ENCODE measurements at regions not wholly inside any gene's neighbourhood (a gene's known extent, or its start where the extent isn't known, plus 50 kb on each side); places are given as distances from the start of the nearest gene placed in this dataset.
"Not testable (repeated sequence)": the region's sequence is repeated elsewhere in the genome, so short reads cannot be mapped to it uniquely, and the experiment has no call there.

DNA sequence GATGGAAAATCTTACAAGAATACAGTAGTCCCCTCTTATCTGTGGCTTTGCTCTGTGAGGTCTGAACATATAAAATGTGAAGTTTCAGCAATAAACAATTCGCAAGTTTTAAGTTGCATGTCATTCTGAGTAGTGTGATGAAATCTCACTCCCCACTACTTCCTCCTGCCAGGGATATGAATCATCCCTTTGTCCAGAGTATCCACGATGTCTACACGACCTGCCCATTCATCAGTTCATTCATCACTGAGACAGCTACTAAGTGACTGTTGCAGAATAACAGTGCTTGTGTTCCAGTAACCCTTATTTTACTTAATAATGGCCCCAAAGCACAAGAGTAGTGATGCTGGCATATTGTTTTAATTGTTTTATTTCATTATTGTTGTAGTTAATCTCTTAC, 489.2 kb upstream of the UBE2E2 start:
- no peak for DNase-seq

- DNase-seq, result no peak
Measured at GRCh38 chr3:22714749-22715148, 488.4 kb upstream of the UBE2E2 start.

DNA sequence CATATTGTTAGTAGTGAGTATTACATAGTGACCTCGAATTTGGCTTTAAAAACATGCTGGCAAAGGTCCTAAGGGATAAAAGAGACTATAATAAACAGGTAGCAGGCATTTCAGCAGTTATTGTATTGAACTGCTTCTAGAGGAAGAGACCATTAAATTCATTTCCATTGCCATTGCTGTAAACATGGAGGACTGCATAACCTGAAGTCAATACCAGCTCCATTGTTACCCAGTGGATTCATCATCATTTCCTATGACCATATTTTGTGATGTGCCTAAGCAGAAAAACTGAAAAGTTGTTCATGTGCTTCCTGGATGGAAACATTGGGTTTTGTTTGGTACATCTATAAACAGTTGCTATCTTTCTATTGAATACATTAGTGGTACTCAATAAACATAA, 482.5 kb upstream of the UBE2E2 start:
- DNase-seq, result no peak

- no peak for DNase-seq
Measured at GRCh38 chr3:22724420-22724819, 478.7 kb upstream of the UBE2E2 start.

- DNase-seq, result no peak
Measured at GRCh38 chr3:22728406-22728805, 474.7 kb upstream of the UBE2E2 start.

DNA sequence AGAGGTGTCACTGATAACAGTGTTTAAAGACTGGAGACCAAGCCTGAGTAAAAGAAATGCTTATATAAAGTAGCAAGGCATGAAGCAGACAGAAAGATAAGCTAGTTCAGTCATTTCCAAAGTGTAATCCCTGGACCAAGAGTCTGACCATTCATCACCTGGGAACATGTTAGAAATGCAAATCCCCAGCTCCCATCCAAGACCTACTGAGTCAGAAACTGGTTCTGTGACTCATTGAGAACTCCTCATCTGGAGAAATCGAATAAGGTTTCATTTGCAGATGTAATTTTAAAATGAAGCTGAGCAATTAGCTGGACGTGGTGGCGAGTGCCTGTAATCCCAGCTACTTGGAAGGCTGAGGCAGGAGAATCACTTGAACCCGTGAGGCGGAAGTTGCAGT, 473.9 kb upstream of the UBE2E2 start:
- no peak for DNase-seq

GRCh38 chr3:22729981-22730380, 473.1 kb upstream of the UBE2E2 start:
- no peak for DNase-seq

DNA sequence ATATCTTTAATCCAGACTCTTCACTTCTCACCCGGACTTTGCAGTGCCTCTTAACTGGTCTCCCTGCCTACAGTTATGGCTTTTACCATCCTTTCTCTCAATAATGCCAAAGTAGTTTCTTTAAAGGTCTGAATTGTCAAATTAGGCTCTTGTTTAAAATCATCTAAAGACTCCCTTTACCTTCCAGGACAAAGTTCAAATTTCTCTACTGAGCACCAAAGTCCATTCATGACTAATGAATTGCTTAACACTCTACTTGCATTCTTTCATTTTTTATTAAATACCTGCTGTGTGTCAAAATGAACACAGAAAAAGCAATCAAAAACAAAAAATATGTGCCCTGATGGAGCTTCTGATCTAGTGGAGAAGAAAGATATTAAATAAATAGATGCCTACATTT, 472.4 kb upstream of the UBE2E2 start:
- DNase-seq, result no peak

- no peak for DNase-seq
Measured at GRCh38 chr3:22731901-22732300, 471.2 kb upstream of the UBE2E2 start.

DNA sequence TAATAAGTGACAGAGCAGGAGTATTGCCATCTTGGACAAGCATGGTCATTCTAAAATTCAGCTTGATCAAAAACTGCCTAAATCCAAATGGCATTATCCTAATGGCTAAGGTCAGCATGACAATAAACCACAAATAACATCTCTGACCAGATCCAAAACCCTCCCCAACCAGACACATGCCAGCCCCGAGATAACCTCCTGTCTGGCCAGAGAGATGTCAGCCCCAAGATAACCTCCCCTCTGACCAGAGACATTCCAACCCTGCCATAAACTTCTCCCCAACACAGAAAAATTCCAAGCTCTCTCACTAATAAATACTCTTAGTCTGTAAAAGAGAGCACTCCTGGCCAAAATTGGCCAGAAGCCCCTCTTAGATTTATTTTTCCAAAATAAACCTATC, 470.5 kb upstream of the UBE2E2 start:
- no peak for DNase-seq

DNA sequence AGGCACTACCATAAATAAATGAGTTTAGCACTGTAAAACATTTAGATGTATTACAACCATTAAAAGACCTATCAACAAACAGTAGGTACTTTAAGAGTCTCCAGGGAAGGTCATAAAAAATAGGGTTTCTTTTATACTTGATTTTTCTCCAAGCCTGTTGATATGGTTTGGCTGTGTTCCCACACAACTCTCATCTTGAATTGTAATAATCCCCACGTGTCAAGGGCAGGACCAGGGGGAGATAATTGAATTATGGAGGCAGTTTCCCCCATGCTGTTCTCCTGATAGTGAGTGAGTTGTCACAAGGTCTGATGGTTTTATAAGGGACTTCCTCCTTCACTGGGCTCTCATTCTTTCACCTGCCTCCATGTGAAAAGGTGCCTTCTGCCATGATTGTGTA, 468.9 kb upstream of the UBE2E2 start:
- no peak for DNase-seq

DNA sequence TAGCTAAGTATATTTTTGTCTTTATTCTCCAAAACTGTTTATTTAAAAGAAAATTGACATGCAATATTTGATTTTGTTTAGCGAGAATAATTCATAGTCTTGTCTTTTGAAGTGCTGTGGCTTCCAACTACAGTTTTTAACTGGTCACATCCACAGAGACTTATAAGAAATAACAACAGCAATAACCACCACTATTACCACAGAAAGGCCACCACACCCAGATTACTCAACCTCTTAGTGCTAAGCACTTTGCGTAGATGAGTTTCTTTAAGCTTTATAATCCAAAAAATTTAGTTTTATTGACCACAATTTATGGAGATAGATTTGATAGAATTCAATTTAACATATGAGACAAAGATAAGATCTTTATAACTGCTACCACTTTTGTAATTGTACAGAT, 468.4 kb upstream of the UBE2E2 start:
- DNase-seq, result no peak

DNA sequence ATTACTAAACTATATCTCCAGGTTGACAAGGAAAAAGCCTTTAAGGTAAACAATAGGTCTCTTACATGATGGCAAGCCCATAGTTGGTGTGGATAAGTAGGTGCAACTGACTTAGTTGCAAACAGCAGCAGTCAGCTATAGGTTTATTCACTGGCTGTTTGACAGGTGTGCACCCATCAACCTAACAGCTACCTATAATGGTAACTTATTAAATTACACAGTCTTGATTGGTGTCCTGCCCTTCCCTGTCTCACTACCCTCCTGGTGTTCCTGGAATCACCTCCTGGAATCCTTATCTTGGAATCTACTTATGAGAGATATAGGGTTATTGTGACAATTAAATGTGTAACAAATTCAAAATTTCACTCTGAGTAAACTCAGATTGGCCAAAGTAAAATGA, 467.8 kb upstream of the UBE2E2 start:
- no peak for DNase-seq

DNA sequence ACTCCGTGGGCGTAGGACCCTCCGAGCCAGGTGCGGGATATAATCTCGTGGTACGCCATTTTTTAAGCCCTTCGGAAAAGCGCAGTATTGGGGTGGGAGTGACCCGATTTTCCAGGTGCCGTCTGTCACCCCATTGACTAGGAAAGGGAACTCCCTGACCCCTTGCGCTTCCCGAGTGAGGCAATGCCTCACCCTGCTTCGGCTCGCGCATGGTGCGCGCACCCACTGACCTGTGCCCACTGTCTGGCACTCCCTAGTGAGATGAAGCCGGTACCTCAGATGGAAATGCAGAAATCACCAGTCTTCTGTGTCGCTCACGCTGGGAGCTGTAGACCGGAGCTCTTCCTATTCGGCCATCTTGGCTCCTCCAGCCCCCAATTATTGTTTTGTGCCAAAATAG, 459.7 kb upstream of the UBE2E2 start:
- not testable (repeated sequence) for DNase-seq

GRCh38 chr3:22745321-22745720, 457.8 kb upstream of the UBE2E2 start:
- DNase-seq, result no peak

DNA sequence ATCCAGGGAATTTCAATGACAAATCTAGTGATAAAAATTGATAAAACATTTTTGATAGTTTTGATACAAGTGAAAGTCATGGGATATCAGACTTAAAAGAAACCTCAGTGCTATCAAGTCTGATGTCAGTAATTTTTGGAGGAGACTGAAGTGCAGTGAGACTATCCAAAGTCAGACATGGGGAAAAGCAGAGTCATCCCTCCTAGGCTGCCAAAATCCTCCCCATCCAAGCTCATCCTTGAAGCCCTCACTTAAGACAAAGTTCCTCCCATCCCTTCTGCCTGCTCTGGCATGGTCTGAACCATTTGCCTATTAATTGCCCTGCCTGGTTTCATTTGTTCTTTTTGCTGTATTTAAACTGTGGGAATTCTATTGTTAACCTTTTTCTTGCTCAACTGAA, 456.9 kb upstream of the UBE2E2 start:
- no peak for DNase-seq

- DNase-seq, result no peak
Measured at GRCh38 chr3:22748453-22749045, 454.6 kb upstream of the UBE2E2 start.

DNA sequence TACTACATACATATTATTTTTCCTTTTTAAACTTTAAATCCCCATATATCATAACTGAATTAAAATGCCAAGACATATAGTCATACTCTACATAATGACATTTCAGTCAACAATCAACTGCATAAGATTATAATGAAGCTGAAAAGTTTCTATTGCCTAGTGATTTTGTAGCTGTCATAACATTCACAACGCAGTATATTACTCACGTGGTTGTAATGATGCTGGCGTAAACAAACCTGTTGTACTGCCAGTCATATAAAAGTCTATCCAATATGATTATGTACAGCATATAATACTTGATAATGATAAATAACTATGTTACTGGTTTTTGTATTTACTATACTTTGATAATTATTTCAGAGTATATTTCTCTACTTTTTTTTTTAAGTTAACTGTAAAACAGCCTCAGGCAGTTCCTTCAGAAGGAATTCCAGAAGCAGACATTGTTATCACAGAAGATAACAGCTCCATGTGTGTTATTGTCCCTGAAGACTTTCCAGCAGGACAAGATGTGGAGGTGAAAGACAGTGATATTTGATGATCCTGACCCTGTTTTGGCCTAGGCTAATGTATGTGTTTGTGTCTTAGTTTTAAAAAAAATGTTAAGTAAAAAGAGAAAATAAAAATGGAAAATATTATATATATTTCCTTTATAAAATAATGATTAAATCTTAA, 443.4 kb upstream of the UBE2E2 start:
- no peak for DNase-seq

GRCh38 chr3:22765679-22766078, 437.4 kb upstream of the UBE2E2 start:
- DNase-seq, result no peak

DNA sequence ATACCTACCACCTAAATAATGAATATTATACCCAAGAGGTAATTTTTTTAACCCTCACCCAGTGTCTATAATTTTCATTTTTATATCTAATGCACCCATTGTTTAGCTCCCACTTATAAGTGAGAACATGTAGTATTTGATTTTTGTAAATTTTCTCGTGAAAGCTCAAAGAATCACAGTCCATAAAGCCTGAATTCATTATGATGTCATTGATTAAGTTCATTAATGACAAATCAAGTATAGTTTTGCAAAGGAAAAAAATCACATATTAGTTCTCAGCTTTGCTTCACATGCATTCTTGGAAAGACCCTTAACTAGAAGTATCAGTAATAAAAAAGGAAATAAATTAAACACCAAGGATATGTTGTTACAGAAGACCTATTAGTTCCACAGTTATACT, 425.3 kb upstream of the UBE2E2 start:
- no peak for DNase-seq

- no peak for DNase-seq
Measured at GRCh38 chr3:22779737-22780136, 423.4 kb upstream of the UBE2E2 start.

GRCh38 chr3:22792533-22792932, 410.6 kb upstream of the UBE2E2 start:
- no peak for DNase-seq

GRCh38 chr3:22795917-22796316, 407.2 kb upstream of the UBE2E2 start:
- no peak for DNase-seq

DNA sequence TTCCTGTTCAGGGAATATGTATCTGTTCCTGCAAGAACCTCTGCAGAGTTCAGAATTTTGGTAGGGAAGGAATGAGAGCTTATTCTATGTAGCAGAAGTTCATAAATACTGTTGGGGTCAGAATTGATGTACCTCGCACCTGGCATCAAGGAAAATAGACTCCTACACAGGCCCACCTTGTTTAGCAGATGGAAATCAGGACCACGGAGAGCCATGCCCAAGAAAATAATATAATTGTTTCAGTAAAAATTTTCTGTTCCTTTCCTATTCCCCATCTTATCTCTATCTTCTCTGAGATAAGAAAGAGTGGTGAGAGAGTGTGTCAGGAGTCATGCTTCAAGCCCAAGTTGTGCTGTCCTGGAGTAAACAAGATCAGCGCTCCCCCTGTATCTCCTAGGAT, 404.7 kb upstream of the UBE2E2 start:
- DNase-seq, result no peak

DNA sequence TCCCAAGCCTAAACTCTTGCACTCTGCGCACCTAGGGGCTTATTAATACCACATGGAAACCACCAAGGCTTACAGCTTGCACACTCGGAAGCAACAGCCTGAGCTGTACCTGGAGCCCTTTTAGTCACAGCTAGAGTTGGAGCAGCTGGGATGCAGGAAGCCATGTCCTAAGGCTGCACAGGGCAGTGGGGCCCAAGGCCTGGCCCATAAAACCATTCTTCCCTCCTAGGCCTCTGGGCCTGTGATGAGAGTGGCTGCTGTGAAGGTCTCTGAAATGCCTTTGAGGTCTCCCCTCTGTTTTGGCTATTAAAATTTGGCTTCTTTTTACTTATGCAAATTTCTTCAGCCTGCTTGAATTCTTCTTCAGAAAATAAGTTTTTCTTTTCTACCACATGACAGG, 383.9 kb upstream of the UBE2E2 start:
- DNase-seq, result no peak

All from activated gamma-delta T cell (primary cell).